HL-60 (cell line): ENCODE measurements at regions not wholly inside any gene's neighbourhood (a gene's known extent, or its start where the extent isn't known, plus 50 kb on each side); places are given as distances from the start of the nearest gene placed in this dataset.

Source experiments
- DNase-seq, 2 experiments: peaks; one replicate each; pipeline ENCODE4 v3.0.0-alpha.2; 2010 to 2020; ENCODE audit warnings: low read depth in 1 of 2, low spot score in 1 of 2
- H3K27ac ChIP-seq: fragments of 250-450 bp; sonication (Bioruptor Pico); replicated peaks from 2 replicates; pipeline ENCODE4 v1.5.1; 2020; ENCODE audit warnings: mild to moderate bottlenecking, moderate library complexity
- H3K27me3 ChIP-seq: fragments of 250-450 bp; sonication (Bioruptor Pico); 2 replicates; pipeline ENCODE4 v1.5.1; 2021; ENCODE audit warnings: mild to moderate bottlenecking, moderate library complexity; ENCODE audit not compliant: insufficient read depth, poor library complexity, severe bottlenecking
- H3K4me3 ChIP-seq: replicated peaks from 2 replicates; pipeline ENCODE4 v1.5.1; 2011; ENCODE audit warnings: mild to moderate bottlenecking, control low read depth, low read length; ENCODE audit not compliant: insufficient read depth
- CTCF ChIP-seq: IDR thresholded peaks from one replicate; pipeline ENCODE4 v1.5.1; 2011; ENCODE audit warnings: low read length, control low read depth, inconsistent platforms; ENCODE audit not compliant: insufficient read depth
- GABPA ChIP-seq: IDR thresholded peaks from 2 replicates; pipeline ENCODE4 v1.6.1; 2012; ENCODE audit warnings: low read depth
- POLR2AphosphoS5 ChIP-seq: IDR thresholded peaks from 2 replicates; pipeline ENCODE4 v1.6.1; 2012; ENCODE audit warnings: low read depth
- REST ChIP-seq: IDR thresholded peaks from 2 replicates; pipeline ENCODE4 v1.6.1; 2012; ENCODE audit warnings: low read depth; ENCODE audit not compliant: insufficient replicate concordance
- SPI1 ChIP-seq: IDR thresholded peaks from 2 replicates; pipeline ENCODE4 v1.6.1; 2012; ENCODE audit warnings: low read depth, mild to moderate bottlenecking, borderline replicate concordance

DNA sequence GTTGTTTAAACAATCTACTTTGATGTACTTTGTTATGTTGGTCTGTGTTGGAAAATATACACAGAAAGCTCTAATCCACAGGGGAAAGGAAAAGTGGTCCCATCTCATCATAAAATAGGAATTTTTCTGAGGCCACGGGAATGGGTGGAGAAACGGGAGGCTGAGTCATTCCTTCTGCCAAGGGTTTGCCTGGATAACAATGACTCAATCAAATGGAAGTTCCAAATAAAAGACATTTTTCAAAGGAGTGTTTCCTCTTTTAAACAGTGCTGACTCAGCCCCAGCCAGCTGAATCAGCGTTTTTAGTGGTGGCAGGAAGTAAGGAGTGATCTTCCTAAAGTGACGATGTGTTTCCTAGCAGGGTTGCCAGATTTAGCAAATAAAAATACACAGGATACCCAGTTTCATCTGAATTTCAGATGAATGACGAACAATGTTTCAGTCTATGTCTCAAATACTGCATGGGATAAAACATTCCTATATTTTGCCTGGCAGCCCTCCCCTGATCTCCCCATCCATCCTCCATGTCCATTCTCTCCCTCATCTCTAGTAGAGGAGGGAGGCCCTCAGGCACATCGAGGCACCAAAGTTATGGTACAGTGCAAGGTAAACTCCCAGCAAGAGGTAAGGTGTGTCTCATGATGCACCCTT lies 345.4 kb upstream of the GATB start:
- peak in 1 of 2 experiments; percentile 47 for DNase-seq
- Histone ChIP-seq H3K27me3 (no peaks in the 10 kb centered on the region), H3K4me3 (no peak overlapping the region), H3K27ac (no peak overlapping the region)
- TF ChIP-seq REST (no peak), GABPA (no peak), SPI1 (no peak)

- TF ChIP-seq GABPA (no peak), CTCF (no peak), SPI1 (no peak), POLR2AphosphoS5 (no peak), REST (no peak)
- DNase-seq = no peak
- Histone ChIP-seq H3K27ac (no peak overlapping the region), H3K27me3 (no peaks in the 10 kb centered on the region), H3K4me3 (no peak overlapping the region)
Measured at GRCh38 chr4:152104901-152105357, 344.1 kb upstream of the GATB start.

GRCh38 chr4:152104356-152104755 lies 343.5 kb upstream of the GATB start:
- Histone ChIP-seq H3K4me3 (no peak overlapping the region), H3K27me3 (no peaks in the 10 kb centered on the region), H3K27ac (no peak overlapping the region)
- no peak for DNase-seq
- TF ChIP-seq CTCF (no peak), POLR2AphosphoS5 (no peak), REST (no peak), GABPA (no peak), SPI1 (no peak)
